Adipose tissue (tissue), 3 donors: ENCODE measurements at regions not wholly inside any gene's neighbourhood (a gene's known extent, or its start where the extent isn't known, plus 50 kb on each side); places are given as distances from the start of the nearest gene placed in this dataset.
"Not testable (repeated sequence)": the region's sequence is repeated elsewhere in the genome, so short reads cannot be mapped to it uniquely, and the experiment has no call there.

Source experiments
- H3K27ac ChIP-seq: one replicate; pipeline ENCODE4 v1.5.1; 2013; ENCODE audit warnings: low read depth, low read length
- WGBS, 3 donors: extraction: QIAGEN DNeasy Blood & Tissue Kit; methylation state at CpG; one replicate each; pipeline ENCODE4 v1.1.7; 2013; 5-methylcytosine and 5-hydroxymethylcytosine counted together
- donor health status: healthy with polysubstance abuse.
- donor health status: Bipolar disorder and iron deficiency.
- donor health status: healthy.

DNA sequence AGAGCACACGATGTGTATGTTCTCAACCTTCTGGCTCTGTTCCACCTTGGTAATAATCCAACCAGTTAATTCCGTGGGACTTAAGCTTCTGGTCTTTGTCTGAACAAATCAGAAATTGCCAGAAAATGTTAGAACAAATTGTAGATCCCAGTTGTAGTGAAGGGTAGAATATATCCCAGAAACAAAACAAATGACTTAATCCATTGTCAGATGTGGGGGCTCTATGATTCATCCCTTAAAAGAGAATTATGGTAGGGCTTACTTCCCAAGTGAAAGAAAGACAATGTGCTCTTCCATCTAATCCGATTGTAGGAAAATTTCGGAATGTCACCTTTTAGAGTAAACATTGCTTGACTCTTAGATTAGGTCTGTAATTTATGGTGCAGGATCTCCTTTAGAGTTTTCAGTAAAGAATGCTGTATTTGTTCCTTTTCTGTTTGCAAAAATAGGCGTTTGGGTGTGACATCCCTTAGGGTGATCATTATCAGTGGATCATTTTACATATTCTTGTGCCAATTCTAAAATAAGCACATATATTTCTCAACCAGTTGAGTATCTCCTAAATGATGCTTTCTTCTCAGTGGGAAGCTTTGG is 234.5 kb upstream of the ZNF217 start:
- no peak overlapping the region for H3K27ac ChIP-seq
- WGBS, 3 donors = 17 to 32% (median 29%) methylated on average over 5 of the region's 5 CpGs

DNA sequence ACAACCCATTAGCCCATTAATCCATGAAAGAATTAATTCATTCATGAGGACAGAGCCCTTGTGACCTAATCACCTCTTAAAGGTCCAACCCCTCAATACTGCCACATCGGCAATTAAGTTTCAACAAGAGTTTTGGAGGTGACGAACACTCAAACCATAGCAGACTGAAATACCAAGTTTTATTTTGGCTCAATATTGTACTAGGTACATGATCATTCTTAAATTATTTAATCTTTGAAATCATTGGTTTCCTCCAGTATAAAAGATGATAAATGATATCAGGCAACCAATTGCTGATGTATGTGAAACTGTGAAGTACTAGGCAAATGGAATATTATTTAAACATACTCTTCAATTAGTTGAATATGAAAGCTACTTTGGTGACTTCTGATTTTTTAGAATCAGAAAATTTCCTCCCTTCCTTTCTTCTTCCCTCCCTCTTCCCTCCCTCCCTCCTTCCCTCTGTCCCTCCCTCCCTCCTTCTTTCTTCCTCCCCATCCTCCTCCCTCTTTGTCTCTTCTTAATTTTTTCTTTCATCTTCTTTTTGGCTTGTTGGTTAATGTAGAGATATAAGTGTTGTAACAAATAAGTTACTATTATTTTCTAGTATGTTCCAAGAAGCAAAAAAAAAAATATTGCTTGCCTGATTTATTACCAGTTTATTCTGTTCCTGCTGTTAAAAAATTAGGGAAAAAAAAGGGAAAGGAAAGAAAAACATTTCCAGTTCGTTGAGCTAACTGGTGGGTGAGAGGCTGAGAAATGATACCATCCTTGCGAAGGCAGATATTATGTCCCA is 233.9 kb upstream of the ZNF217 start:
- 58 to 70% (median 69%) methylated on average over 4 of the region's 4 CpGs for WGBS, 3 donors
- no peak overlapping the region for H3K27ac ChIP-seq

DNA sequence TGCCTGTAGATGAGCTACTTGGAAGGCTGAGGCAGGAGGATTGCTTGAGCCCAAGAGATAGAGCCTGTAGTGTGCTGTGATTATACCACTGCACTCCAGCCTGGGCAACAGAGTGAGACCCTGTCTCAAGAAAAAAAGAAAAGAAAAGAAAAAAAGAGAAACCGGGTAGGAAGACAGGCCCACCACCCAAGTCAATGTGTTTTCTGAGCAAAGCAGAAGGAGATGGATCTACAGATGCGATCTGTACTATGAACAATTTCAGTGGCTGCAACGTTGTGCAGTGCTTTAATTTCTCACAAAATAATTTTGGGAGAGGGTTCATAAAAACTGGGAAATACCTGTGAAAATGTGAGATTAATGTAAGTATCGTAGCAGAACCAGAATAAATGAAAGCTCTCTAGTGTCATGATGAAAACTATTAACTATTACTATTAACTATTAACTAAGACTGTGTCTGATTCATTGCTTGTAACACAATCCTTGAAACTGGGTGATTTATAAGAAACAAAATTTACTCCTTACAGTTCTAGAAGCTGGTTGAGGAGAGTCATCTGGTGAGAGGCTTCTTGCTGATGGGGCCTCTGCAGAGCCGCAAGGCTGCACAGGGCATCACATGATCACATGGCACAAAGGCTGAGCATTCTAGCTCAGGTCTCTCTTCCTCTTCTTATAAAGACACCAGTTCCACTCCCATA is 233.1 kb upstream of the ZNF217 start:
- 83 to 95% (median 87%) methylated on average over 5 of the region's 5 CpGs for WGBS, 3 donors
- H3K27ac ChIP-seq = no peak overlapping the region

GRCh38 chr20:53826090-53826489 is 232.5 kb upstream of the ZNF217 start:
- no peak overlapping the region for H3K27ac ChIP-seq
- 74 to 89% (median 79%) methylated on average over 2 of the region's 2 CpGs for WGBS, 3 donors

GRCh38 chr20:53825282-53825681 is 231.6 kb upstream of the ZNF217 start:
- H3K27ac ChIP-seq = no peak overlapping the region
- WGBS, 3 donors = 81 to 97% (median 96%) methylated on average over 4 of the region's 4 CpGs

GRCh38 chr20:53824779-53825178 is 231.1 kb upstream of the ZNF217 start:
- no peak overlapping the region for H3K27ac ChIP-seq
- WGBS, 3 donors = 82 to 87% (median 83%) methylated on average over 4 of the region's 4 CpGs

DNA sequence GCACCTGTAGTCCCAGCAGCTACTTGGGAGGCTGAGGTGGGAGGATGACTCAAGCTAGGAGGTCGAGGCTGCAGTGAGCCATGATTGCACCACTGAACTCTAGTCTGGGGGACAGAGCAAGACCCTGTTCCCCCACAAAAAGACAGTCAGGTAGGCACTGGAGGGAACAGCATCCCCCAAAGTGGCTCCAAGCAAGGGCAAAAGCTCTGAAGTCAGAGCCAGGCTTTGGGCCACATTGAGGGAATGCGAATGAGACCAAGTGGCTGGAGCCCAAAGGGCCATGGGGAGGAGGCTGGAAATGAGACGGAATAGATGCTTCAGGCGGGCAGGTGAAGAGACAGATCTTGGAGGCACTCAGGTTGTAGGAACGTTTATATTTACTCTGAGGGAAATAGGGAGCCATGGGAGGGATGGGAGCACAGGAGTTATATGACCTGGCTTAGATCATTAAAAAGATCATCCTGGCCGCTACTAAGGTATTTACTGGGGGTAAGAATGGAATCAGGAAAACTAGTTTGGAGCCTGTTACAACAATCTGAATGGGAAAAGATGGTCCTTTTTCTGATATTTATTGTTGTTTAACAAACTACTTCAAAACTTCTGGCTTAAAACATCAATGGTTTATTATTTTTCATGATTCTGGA is 229.6 kb upstream of the ZNF217 start:
- no peak overlapping the region for H3K27ac ChIP-seq
- 79 to 88% (median 81%) methylated on average over 6 of the region's 6 CpGs for WGBS, 3 donors

- 94 to 97% (median 96%) methylated on average over 5 of the region's 5 CpGs for WGBS, 3 donors
- H3K27ac ChIP-seq = no peak overlapping the region
These were observed 228.9 kb upstream of the ZNF217 start for GRCh38 chr20:53822534-53822933.

DNA sequence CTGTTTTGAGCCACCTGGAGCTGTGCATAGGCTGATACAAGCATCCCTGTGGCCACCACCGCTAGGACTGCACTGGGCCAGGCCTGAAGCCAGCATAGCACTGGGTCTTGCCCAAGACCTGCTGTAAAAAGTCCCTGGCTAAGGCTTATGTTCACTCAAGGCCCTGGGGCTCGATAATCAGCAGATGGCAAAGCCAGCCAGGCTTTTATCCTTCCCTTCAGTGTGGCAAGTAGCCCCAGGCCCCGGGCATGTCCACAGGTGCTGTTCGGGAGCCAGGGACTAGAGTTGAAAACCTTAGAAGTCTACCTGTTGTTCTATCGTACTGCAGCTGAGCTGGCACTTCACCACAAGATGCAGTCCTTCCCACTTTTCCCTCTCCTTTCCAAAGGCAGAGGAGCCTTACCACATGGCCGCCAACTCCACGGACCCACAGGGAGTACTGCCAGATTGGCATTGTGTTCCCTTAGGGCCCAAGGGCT is 226.4 kb upstream of the ZNF217 start:
- no peak overlapping the region for H3K27ac ChIP-seq

GRCh38 chr20:53818457-53819177 is 225.0 kb upstream of the ZNF217 start:
- no peak overlapping the region for H3K27ac ChIP-seq

More for the DNA sequence above, 226.4 kb upstream of the ZNF217 start:
- WGBS, 3 donors = 36 to 95% (median 93%) methylated on average over 7 of the region's 7 CpGs

DNA sequence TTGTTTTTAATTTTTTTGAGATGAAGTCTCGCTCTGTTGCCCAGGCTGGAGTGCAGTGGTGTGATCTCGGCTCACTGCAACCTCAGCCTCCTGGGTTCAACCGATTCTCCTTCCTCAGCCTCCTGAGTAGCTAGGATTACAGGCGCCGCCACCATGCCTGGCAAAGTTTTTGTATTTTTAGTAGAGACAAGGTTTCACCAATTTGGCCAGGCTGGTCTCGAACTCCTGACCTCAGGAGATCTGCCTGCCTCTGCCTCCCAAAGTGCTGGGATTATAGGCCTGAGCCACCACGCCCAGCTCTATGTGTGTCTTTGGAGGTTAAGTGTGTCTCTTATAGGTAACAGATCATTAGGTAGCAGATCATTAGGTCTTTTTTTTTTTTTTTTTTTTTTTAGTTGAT is 223.9 kb upstream of the ZNF217 start:
- WGBS, 3 donors = 98 to 99% (median 98%) methylated on average over 7 of the region's 7 CpGs

GRCh38 chr20:53816872-53817398 is 223.3 kb upstream of the ZNF217 start:
- WGBS, 3 donors = 56 to 98% (median 97%) methylated on average over 4 of the region's 4 CpGs
- H3K27ac ChIP-seq = no peak overlapping the region

More for the DNA sequence above, 223.9 kb upstream of the ZNF217 start:
- not testable (repeated sequence) for H3K27ac ChIP-seq

- H3K27ac ChIP-seq = no peak overlapping the region
These were observed 221.9 kb upstream of the ZNF217 start for GRCh38 chr20:53815509-53815908.

- 94 to 97% (median 97%) methylated on average over 2 of the region's 2 CpGs for WGBS, 3 donors
These were observed 220.4 kb upstream of the ZNF217 start for GRCh38 chr20:53814060-53814459.

GRCh38 chr20:53813636-53814035 is 220.0 kb upstream of the ZNF217 start:
- no peak overlapping the region for H3K27ac ChIP-seq
- WGBS, 3 donors = 74 to 78% (median 77%) methylated on average over 5 of the region's 5 CpGs

More at GRCh38 chr20:53814060-53814459, 220.4 kb upstream of the ZNF217 start:
- no peak overlapping the region for H3K27ac ChIP-seq

DNA sequence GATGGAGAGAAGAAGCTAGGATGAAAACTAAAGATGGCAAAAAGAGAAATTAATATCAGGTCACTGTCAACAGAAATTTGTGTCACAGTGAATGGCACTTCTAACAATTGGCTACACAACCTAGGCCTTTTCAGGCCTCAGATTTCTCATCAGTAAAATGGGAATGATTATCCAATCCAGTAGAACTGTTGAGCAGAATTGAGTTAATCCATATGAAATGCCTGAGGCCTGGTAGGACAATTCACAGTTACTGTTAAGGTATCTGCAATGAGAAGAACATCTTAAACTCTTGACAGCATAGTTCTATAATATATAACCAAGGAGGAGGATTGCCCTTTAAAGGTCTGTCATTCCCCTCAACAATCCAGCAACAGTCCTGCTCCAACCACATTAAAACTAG is 217.9 kb upstream of the ZNF217 start:
- no peak overlapping the region for H3K27ac ChIP-seq

DNA sequence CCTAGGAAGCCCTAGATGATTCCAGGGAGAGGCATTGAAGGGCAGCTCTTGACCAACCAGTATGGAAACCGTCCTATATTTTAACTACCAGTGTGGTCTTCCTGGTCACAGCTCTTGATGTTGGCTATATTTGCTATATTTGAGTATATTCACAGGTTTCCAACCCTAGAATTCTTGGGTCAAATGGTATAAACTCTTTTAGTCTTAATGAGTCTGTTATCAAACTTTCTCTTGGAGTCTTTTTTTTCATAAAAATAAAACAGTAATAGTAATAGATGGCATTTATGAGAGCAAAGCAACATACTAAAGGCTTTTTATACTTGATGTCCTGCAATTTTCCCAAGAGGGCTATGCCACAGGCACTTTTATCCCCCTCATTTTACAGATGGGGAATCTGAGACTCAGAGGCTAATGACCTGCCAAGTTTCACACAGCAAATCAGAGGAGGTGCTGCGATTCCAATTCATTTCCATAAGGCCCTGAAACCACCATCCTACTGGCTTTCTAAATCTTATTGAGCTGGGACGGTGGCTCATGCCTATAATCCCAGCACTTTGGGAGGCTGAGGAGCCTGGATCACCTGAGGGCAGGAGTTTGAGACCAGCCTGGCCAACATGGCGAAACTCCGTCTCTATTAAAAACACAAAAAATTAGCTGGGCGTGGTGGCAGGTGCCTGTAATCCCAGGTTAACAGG is 217.2 kb upstream of the ZNF217 start:
- H3K27ac ChIP-seq = no peak overlapping the region
- WGBS, 3 donors = 82 to 96% (median 96%) methylated on average over 6 of the region's 6 CpGs
